Mesothelial cell of epicardium (in vitro differentiated cells): ENCODE measurements at regions not wholly inside any gene's neighbourhood (a gene's known extent, or its start where the extent isn't known, plus 50 kb on each side); places are given as distances from the start of the nearest gene placed in this dataset.

ENCODE experiments used
- DNase-seq, 2 experiments: peaks; one replicate each; pipeline ENCODE4 v3.0.0; 2021; ENCODE audit warnings: low spot score in 2 of 2; ENCODE audit not compliant: unreplicated experiment in 2 of 2
- H3K27ac Mint-ChIP-seq: 2 replicates; pipeline ENCODE4 v1.8.0; 2021; ENCODE audit warnings: mixed read lengths
- H3K27me3 Mint-ChIP-seq: 2 replicates; pipeline ENCODE4 v1.8.0; 2021; ENCODE audit warnings: low read depth, mixed read lengths
- H3K36me3 Mint-ChIP-seq: 2 replicates; pipeline ENCODE4 v1.8.0; 2021; ENCODE audit warnings: mixed read lengths
- H3K4me1 Mint-ChIP-seq: 2 replicates; pipeline ENCODE4 v1.8.0; 2021; ENCODE audit warnings: mixed read lengths
- H3K4me3 Mint-ChIP-seq: 2 replicates; pipeline ENCODE4 v1.8.0; 2021; ENCODE audit warnings: mild to moderate bottlenecking, moderate library complexity, mixed read lengths
- H3K9me3 Mint-ChIP-seq: 2 replicates; pipeline ENCODE4 v1.8.0; 2021; ENCODE audit warnings: mixed read lengths
- TF ChIP-seq, protein P1 (sequence below): fragments of 200-600 bp; sonication (generic); IDR thresholded peaks from one replicate; pipeline ENCODE4 v1.5.0; 2021; ENCODE audit warnings: antibody characterized with exemption; ENCODE audit not compliant: unreplicated experiment

GRCh38 chr6:3654898-3655297 lies 96.6 kb downstream of the PXDC1 start:
- TF ChIP-seq, protein P1, sequence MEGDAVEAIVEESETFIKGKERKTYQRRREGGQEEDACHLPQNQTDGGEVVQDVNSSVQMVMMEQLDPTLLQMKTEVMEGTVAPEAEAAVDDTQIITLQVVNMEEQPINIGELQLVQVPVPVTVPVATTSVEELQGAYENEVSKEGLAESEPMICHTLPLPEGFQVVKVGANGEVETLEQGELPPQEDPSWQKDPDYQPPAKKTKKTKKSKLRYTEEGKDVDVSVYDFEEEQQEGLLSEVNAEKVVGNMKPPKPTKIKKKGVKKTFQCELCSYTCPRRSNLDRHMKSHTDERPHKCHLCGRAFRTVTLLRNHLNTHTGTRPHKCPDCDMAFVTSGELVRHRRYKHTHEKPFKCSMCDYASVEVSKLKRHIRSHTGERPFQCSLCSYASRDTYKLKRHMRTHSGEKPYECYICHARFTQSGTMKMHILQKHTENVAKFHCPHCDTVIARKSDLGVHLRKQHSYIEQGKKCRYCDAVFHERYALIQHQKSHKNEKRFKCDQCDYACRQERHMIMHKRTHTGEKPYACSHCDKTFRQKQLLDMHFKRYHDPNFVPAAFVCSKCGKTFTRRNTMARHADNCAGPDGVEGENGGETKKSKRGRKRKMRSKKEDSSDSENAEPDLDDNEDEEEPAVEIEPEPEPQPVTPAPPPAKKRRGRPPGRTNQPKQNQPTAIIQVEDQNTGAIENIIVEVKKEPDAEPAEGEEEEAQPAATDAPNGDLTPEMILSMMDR = no peak
- Mint-ChIP-seq H3K27me3 (no peaks in the 10 kb centered on the region), H3K9me3 (peaks cover 5% of the 10 kb centered on the region), H3K36me3 (no peaks in the 10 kb centered on the region), H3K4me1 (no peaks in the 10 kb centered on the region), H3K27ac (no peak overlapping the region), H3K4me3 (no peak overlapping the region)
- no peak for DNase-seq

- no peaks in the 10 kb centered on the region for H3K4me1 Mint-ChIP-seq
These were observed 97.1 kb downstream of the PXDC1 start for GRCh38 chr6:3654436-3654835.

DNA sequence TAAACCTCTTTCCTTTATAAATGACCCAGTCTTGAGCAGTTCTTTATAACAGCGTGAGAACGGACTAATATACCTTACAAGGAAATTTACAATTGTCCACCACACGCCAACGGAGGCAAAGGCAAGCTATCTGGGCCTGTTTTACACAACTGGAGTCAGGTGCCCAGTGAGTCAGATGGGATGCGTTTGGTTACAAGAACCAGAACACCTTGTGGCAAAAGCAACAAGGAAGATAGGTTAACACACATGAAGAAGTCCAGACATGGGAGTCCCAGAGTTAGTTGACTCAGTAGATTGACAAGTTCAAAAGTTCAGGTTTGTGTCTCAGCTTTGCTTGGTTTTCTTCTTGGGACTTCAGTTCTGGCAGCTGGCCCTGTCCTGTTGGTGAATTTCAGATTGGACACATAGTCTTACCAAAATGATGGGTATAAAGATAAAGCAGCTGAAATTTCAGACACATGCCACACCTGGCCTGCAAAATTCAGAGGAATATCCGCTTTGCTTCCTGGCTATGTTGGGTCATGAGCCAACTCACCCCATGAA lies 97.9 kb downstream of the PXDC1 start:
- TF ChIP-seq, protein P1 = no peak
- no peak overlapping the region for H3K27ac Mint-ChIP-seq
- H3K4me3 Mint-ChIP-seq = no peak overlapping the region
- no peaks in the 10 kb centered on the region for H3K36me3 Mint-ChIP-seq
- H3K9me3 Mint-ChIP-seq = peaks cover 5% of the 10 kb centered on the region
- H3K27me3 Mint-ChIP-seq = no peaks in the 10 kb centered on the region
- no peaks in the 10 kb centered on the region for H3K4me1 Mint-ChIP-seq
- DNase-seq = no peak

More at GRCh38 chr6:3654436-3654835, 97.1 kb downstream of the PXDC1 start:
- TF ChIP-seq, protein P1 = no peak
- H3K27me3 Mint-ChIP-seq = no peaks in the 10 kb centered on the region
- H3K36me3 Mint-ChIP-seq = no peaks in the 10 kb centered on the region
- H3K27ac Mint-ChIP-seq = no peak overlapping the region
- H3K4me3 Mint-ChIP-seq = no peak overlapping the region
- H3K9me3 Mint-ChIP-seq = peaks cover 5% of the 10 kb centered on the region
- DNase-seq = no peak

DNA sequence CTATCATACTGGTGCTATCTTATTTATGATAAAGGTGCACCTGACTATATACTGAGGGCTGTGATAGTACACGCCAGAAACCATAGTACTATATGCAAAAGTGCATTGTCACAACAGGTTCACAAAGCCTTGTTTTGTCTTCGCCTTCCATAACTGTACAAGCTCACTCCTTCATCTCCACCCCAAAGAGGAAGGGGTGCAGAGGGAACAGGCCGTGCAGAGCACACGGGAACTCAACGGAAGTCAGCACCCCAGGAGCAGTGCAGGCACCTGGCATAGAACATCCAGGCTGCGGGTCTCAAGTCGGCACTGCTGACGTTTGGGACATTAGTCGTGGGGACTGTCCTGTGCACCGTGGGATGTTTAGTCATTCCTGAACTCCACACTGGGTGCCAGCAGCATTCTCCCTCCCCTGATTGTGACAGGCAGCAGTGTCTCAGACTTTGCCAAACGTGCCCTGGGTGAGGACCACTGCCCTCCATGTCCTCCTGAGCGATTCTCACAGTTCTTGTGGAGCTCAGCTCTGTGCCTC lies 99.7 kb downstream of the PXDC1 start:
- Mint-ChIP-seq H3K9me3 (peaks cover 5% of the 10 kb centered on the region), H3K27ac (no peak overlapping the region), H3K4me3 (no peak overlapping the region), H3K36me3 (no peaks in the 10 kb centered on the region), H3K27me3 (no peaks in the 10 kb centered on the region), H3K4me1 (no peaks in the 10 kb centered on the region)
- TF ChIP-seq, protein P1 = no peak
- DNase-seq = no peak

- DNase-seq = no peak
- Mint-ChIP-seq H3K27ac (no peak overlapping the region), H3K36me3 (no peaks in the 10 kb centered on the region), H3K27me3 (no peaks in the 10 kb centered on the region), H3K9me3 (peaks cover 5% of the 10 kb centered on the region), H3K4me1 (no peaks in the 10 kb centered on the region), H3K4me3 (no peak overlapping the region)
- TF ChIP-seq, protein P1 = no peak
These were observed 100.4 kb downstream of the PXDC1 start for GRCh38 chr6:3650959-3651697.
